SK-N-SH (cell line): ENCODE measurements at regions not wholly inside any gene's neighbourhood (a gene's known extent, or its start where the extent isn't known, plus 50 kb on each side); places are given as distances from the start of the nearest gene placed in this dataset.

Source experiments
- RFX5 ChIP-seq: IDR thresholded peaks from 2 replicates; pipeline ENCODE4 v1.6.1; 2012; ENCODE audit warnings: mild to moderate bottlenecking, improper control_type of control experiment, low read length
- RXRA ChIP-seq: IDR thresholded peaks from 2 replicates; pipeline ENCODE4 v1.4.0; 2012; ENCODE audit warnings: low read depth, mild to moderate bottlenecking, borderline replicate concordance
- SIN3A ChIP-seq: IDR thresholded peaks from 2 replicates; pipeline ENCODE4 v1.6.1; 2012; ENCODE audit warnings: low read depth, mild to moderate bottlenecking, low read length, moderate library complexity, borderline replicate concordance
- SMC3 ChIP-seq: IDR thresholded peaks from 2 replicates; pipeline ENCODE4 v1.6.1; 2012; ENCODE audit warnings: low read depth, low read length, improper control_type of control experiment

GRCh38 chr2:150858382-150858781 lies 370.9 kb upstream of the RND3 start:
- TF ChIP-seq RXRA (no peak), SIN3A (no peak), SMC3 (no peak), RFX5 (no peak)
